GM23338 (cell line): ENCODE measurements at regions not wholly inside any gene's neighbourhood (a gene's known extent, or its start where the extent isn't known, plus 50 kb on each side); places are given as distances from the start of the nearest gene placed in this dataset.

Experiments
- CREB1 ChIP-seq: fragments of 250-450 bp; sonication (Bioruptor Pico); IDR thresholded peaks from 2 replicates; pipeline ENCODE4 v1.5.0; 2020; ENCODE audit warnings: low read depth, mild to moderate bottlenecking, moderate library complexity
- CTCF ChIP-seq, 2 experiments: fragments of 200-600 bp in 1 of 2; sonication (generic) in 1 of 2; conservative IDR thresholded peaks; 2 replicates each; pipeline versions ENCODE4 v1.5.1 to v1.6.1; 2016 to 2017; ENCODE audit warnings: antibody characterized with exemption in 2 of 2, low read depth in 2 of 2, mild to moderate bottlenecking in 2 of 2, moderate library complexity in 1 of 2
- ETS1 ChIP-seq: IDR thresholded peaks from 2 replicates; pipeline ENCODE4 v1.6.1; 2016; ENCODE audit warnings: antibody characterized with exemption
- POLR2AphosphoS5 ChIP-seq: IDR thresholded peaks from 2 replicates; pipeline ENCODE4 v1.6.1; 2016; ENCODE audit warnings: antibody characterized with exemption, low read depth
- ZNF114 ChIP-seq: fragments of 250-450 bp; sonication (Bioruptor Pico); IDR thresholded peaks from 2 replicates; pipeline ENCODE4 v1.5.0; 2020; ENCODE audit warnings: mild to moderate bottlenecking, moderate library complexity

GRCh38 chr4:147286846-147287587 lies 193.9 kb upstream of the EDNRA start:
- TF ChIP-seq CTCF (conservative IDR thresholded peaks at IDR 0.05; ENCODE audit: low read depth in 2 of 2) (no peak), ETS1 (no peak), ZNF114 (no peak), POLR2AphosphoS5 (no peak), CREB1 (no peak)
